ENCODE measurements at regions not wholly inside any gene's neighbourhood (a gene's known extent, or its start where the extent isn't known, plus 50 kb on each side); places are given as distances from the start of the nearest gene placed in this dataset.

- no peak for TF ChIP-seq CTBP1 (IDR thresholded peaks at IDR 0.05; ENCODE audit: borderline replicate concordance)
- TF ChIP-seq L3MBTL2 (conservative IDR thresholded peaks at IDR 0.05), result no peak
- no peak for TF ChIP-seq FOXK2 (IDR thresholded peaks at IDR 0.05)
- TF ChIP-seq TARDBP (IDR thresholded peaks at IDR 0.05), result no peak
- TF ChIP-seq LEF1 (IDR thresholded peaks at IDR 0.05; ENCODE audit: borderline replicate concordance), result no peak
- TF ChIP-seq SP1 (IDR thresholded peaks at IDR 0.05), result no peak
- TF ChIP-seq BHLHE40 (IDR thresholded peaks at IDR 0.05; ENCODE audit: borderline replicate concordance), result no peak
Measured at GRCh38 chr2:23320058-23320457, 64.9 kb upstream of the KLHL29 start.
